DND-41 (cell line): ENCODE measurements at regions not wholly inside any gene's neighbourhood (a gene's known extent, or its start where the extent isn't known, plus 50 kb on each side); places are given as distances from the start of the nearest gene placed in this dataset.

Experiments used
- CTCF ChIP-seq: IDR thresholded peaks from 2 replicates; pipeline ENCODE4 v1.5.1; 2012; ENCODE audit warnings: borderline replicate concordance, low read length, moderate library complexity, mild to moderate bottlenecking; ENCODE audit not compliant: poor library complexity, severe bottlenecking; ENCODE audit errors: extremely low read depth
- EZH2 ChIP-seq: IDR thresholded peaks from 3 replicates; pipeline ENCODE4 v1.6.1; 2012; ENCODE audit warnings: borderline replicate concordance, low read depth, mild to moderate bottlenecking, moderate library complexity, low read length, inconsistent platforms; ENCODE audit not compliant: severe bottlenecking

GRCh38 chr2:42877511-42877910 is 85.1 kb upstream of the HAAO start:
- TF ChIP-seq CTCF (no peak), EZH2 (no peak)
